WTC11 (cell line): ENCODE measurements at regions not wholly inside any gene's neighbourhood (a gene's known extent, or its start where the extent isn't known, plus 50 kb on each side); places are given as distances from the start of the nearest gene placed in this dataset.

Source experiments
- ATAC-seq: fragments of 200-7000 bp; cut with Tn5 transposase; 2 replicates; pipeline ENCODE4 v1.10.0; 2021; ENCODE audit warnings: mild to moderate bottlenecking, moderate library complexity
- CTCF ChIA-PET: fragments of 300-600 bp; sonication (Branson Sonifier 250); formaldehyde crosslinking; loops from one replicate; lab custom pipeline; 2021; ENCODE audit warnings: antibody characterized with exemption; lab: Charles Lee
- POLR2A ChIA-PET: fragments of 350-600 bp; sonication (Branson Sonifier 250); formaldehyde crosslinking; loops from one replicate; lab custom pipeline; 2021; ENCODE audit warnings: antibody characterized with exemption; lab: Charles Lee
- DNase-seq: peaks from one replicate; pipeline ENCODE4 v3.0.0; 2021; ENCODE audit warnings: low spot score
- H3K27ac Mint-ChIP-seq: 2 replicates; pipeline ENCODE4 v1.8.0; 2021; ENCODE audit warnings: mixed read lengths
- H3K27me3 Mint-ChIP-seq: 2 replicates; pipeline ENCODE4 v1.8.0; 2021; ENCODE audit warnings: low read depth, mild to moderate bottlenecking, moderate library complexity, mixed read lengths
- H3K36me3 Mint-ChIP-seq: 2 replicates; pipeline ENCODE4 v1.8.0; 2021; ENCODE audit warnings: mixed read lengths
- H3K4me1 Mint-ChIP-seq: 2 replicates; pipeline ENCODE4 v1.8.0; 2022; ENCODE audit warnings: mixed read lengths
- H3K4me3 Mint-ChIP-seq: 2 replicates; pipeline ENCODE4 v1.8.0; 2021; ENCODE audit warnings: mild to moderate bottlenecking, moderate library complexity, mixed read lengths
- H3K9me3 Mint-ChIP-seq: 2 replicates; pipeline ENCODE4 v1.8.0; 2021; ENCODE audit warnings: mixed read lengths
- ATF1 ChIP-seq: sonication (generic); formaldehyde crosslinking; IDR thresholded peaks from 2 replicates; pipeline ENCODE4 v1.8.1; 2023; ENCODE audit warnings: mild to moderate bottlenecking, moderate library complexity, missing genetic modification reagents
- CREM ChIP-seq: sonication (generic); formaldehyde crosslinking; IDR thresholded peaks from 2 replicates; pipeline ENCODE4 v1.8.1; 2022; ENCODE audit warnings: mild to moderate bottlenecking, missing genetic modification reagents, moderate library complexity
- EMX1 ChIP-seq: fragments of 250-450 bp; sonication (Bioruptor Pico); IDR thresholded peaks from 2 replicates; pipeline ENCODE4 v1.8.0; 2021; ENCODE audit warnings: mild to moderate bottlenecking
- FOXK1 ChIP-seq: sonication (generic); formaldehyde crosslinking; IDR thresholded peaks from 2 replicates; pipeline ENCODE4 v1.8.0; 2022; ENCODE audit warnings: mild to moderate bottlenecking, moderate library complexity, missing genetic modification reagents
- GABPB1 ChIP-seq: sonication (generic); formaldehyde crosslinking; IDR thresholded peaks from 2 replicates; pipeline ENCODE4 v1.8.1; 2023; ENCODE audit warnings: mild to moderate bottlenecking, missing genetic modification reagents
- JAZF1 ChIP-seq: fragments of 250-450 bp; sonication (Bioruptor Pico); IDR thresholded peaks from 2 replicates; pipeline ENCODE4 v1.9.0; 2021; ENCODE audit warnings: moderate library complexity, mild to moderate bottlenecking, inconsistent platforms
- MXD4 ChIP-seq: fragments of 250-450 bp; sonication (Bioruptor Pico); IDR thresholded peaks from 2 replicates; pipeline ENCODE4 v1.8.0; 2021; ENCODE audit warnings: mild to moderate bottlenecking, moderate library complexity, borderline replicate concordance
- OVOL2 ChIP-seq: fragments of 250-450 bp; sonication (Bioruptor Pico); IDR thresholded peaks from 2 replicates; pipeline ENCODE4 v1.9.0; 2021; ENCODE audit warnings: mild to moderate bottlenecking, borderline replicate concordance
- SMAD4 ChIP-seq: sonication (generic); formaldehyde crosslinking; IDR thresholded peaks from 2 replicates; pipeline ENCODE4 v1.8.0; 2022; ENCODE audit warnings: mild to moderate bottlenecking, missing genetic modification reagents
- TEAD1 ChIP-seq: sonication (generic); formaldehyde crosslinking; IDR thresholded peaks from 2 replicates; pipeline ENCODE4 v1.8.0; 2022; ENCODE audit warnings: mild to moderate bottlenecking, missing genetic modification reagents
- TEAD4 ChIP-seq: sonication (generic); formaldehyde crosslinking; IDR thresholded peaks from 2 replicates; pipeline ENCODE4 v1.8.0; 2022; ENCODE audit warnings: mild to moderate bottlenecking, missing genetic modification reagents
- ZBTB21 ChIP-seq: sonication (generic); formaldehyde crosslinking; IDR thresholded peaks from 2 replicates; pipeline ENCODE4 v1.8.1; 2023; ENCODE audit warnings: mild to moderate bottlenecking, missing genetic modification reagents, borderline replicate concordance
- ZNF232 ChIP-seq: sonication (generic); formaldehyde crosslinking; IDR thresholded peaks from 2 replicates; pipeline ENCODE4 v1.8.0; 2022; ENCODE audit warnings: mild to moderate bottlenecking, missing genetic modification reagents
- ZNF317 ChIP-seq: sonication (generic); formaldehyde crosslinking; IDR thresholded peaks from 2 replicates; pipeline ENCODE4 v1.8.1; 2023; ENCODE audit warnings: low read depth, mild to moderate bottlenecking, moderate library complexity, missing genetic modification reagents, borderline replicate concordance
- ZNF396 ChIP-seq: fragments of 250-450 bp; sonication (Bioruptor Pico); IDR thresholded peaks from 2 replicates; pipeline ENCODE4 v1.8.0; 2021; ENCODE audit warnings: mild to moderate bottlenecking, moderate library complexity, borderline replicate concordance
- TF ChIP-seq, protein P1 (sequence below): sonication (generic); formaldehyde crosslinking; IDR thresholded peaks from 2 replicates; pipeline ENCODE4 v1.8.0; 2022; ENCODE audit warnings: missing genetic modification reagents
- TF ChIP-seq, protein P2 (sequence below): fragments of 250-450 bp; sonication (Bioruptor Pico); conservative IDR thresholded peaks from 2 replicates; pipeline ENCODE4 v1.9.0; 2021; ENCODE audit warnings: mild to moderate bottlenecking
- TF ChIP-seq, protein P3 (sequence below): sonication (generic); formaldehyde crosslinking; IDR thresholded peaks from 2 replicates; pipeline ENCODE4 v1.8.1; 2022; ENCODE audit warnings: mild to moderate bottlenecking, missing genetic modification reagents, moderate library complexity, borderline replicate concordance
- TF ChIP-seq, protein P4 (sequence below): sonication (generic); formaldehyde crosslinking; IDR thresholded peaks from 2 replicates; pipeline ENCODE4 v1.8.1; 2023; ENCODE audit warnings: mild to moderate bottlenecking, missing genetic modification reagents, moderate library complexity
- TF ChIP-seq, protein P5 (sequence below): fragments of 250-450 bp; sonication (Bioruptor Pico); IDR thresholded peaks from 2 replicates; pipeline ENCODE4 v2.1.2; 2022; ENCODE audit warnings: mild to moderate bottlenecking, moderate library complexity
- TF ChIP-seq, protein P6 (sequence below): sonication (generic); formaldehyde crosslinking; IDR thresholded peaks from 2 replicates; pipeline ENCODE4 v1.8.0; 2023; ENCODE audit warnings: mild to moderate bottlenecking, missing genetic modification reagents
- TF ChIP-seq, protein P7 (sequence below): sonication (generic); formaldehyde crosslinking; IDR thresholded peaks from 2 replicates; pipeline ENCODE4 v1.8.1; 2023; ENCODE audit warnings: mild to moderate bottlenecking, missing genetic modification reagents, moderate library complexity
- TF ChIP-seq, protein P8 (sequence below): sonication (generic); formaldehyde crosslinking; IDR thresholded peaks from 2 replicates; pipeline ENCODE4 v1.8.1; 2023; ENCODE audit warnings: mild to moderate bottlenecking, missing genetic modification reagents

DNA sequence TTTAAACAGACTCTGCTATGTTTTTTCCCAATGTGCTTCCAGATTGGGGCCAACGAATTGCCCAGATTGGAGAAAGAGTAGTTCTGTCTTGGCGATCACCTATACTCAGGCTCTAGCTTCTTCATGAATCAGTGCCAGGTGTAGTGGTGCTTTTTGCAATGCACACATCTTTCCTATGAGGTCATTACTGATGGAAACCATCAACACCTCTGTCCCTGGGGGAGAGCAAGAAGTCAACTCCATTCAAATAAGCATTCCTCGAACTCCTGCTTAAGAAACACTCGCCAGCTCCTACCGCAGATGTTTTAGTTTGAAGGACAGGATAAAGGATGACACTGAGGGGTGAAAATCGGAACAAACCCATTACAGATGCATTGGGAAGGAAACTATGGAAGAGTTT lies 156.5 kb upstream of the DKK2 start (continued):
- TF ChIP-seq, protein P1, sequence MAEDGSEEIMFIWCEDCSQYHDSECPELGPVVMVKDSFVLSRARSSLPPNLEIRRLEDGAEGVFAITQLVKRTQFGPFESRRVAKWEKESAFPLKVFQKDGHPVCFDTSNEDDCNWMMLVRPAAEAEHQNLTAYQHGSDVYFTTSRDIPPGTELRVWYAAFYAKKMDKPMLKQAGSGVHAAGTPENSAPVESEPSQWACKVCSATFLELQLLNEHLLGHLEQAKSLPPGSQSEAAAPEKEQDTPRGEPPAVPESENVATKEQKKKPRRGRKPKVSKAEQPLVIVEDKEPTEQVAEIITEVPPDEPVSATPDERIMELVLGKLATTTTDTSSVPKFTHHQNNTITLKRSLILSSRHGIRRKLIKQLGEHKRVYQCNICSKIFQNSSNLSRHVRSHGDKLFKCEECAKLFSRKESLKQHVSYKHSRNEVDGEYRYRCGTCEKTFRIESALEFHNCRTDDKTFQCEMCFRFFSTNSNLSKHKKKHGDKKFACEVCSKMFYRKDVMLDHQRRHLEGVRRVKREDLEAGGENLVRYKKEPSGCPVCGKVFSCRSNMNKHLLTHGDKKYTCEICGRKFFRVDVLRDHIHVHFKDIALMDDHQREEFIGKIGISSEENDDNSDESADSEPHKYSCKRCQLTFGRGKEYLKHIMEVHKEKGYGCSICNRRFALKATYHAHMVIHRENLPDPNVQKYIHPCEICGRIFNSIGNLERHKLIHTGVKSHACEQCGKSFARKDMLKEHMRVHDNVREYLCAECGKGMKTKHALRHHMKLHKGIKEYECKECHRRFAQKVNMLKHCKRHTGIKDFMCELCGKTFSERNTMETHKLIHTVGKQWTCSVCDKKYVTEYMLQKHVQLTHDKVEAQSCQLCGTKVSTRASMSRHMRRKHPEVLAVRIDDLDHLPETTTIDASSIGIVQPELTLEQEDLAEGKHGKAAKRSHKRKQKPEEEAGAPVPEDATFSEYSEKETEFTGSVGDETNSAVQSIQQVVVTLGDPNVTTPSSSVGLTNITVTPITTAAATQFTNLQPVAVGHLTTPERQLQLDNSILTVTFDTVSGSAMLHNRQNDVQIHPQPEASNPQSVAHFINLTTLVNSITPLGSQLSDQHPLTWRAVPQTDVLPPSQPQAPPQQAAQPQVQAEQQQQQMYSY = no peak
- no peak for TF ChIP-seq OVOL2 (CRISPR knock-in tag)
- no peak for TF ChIP-seq FOXK1 (CRISPR knock-in tag)
- TF ChIP-seq, protein P2, sequence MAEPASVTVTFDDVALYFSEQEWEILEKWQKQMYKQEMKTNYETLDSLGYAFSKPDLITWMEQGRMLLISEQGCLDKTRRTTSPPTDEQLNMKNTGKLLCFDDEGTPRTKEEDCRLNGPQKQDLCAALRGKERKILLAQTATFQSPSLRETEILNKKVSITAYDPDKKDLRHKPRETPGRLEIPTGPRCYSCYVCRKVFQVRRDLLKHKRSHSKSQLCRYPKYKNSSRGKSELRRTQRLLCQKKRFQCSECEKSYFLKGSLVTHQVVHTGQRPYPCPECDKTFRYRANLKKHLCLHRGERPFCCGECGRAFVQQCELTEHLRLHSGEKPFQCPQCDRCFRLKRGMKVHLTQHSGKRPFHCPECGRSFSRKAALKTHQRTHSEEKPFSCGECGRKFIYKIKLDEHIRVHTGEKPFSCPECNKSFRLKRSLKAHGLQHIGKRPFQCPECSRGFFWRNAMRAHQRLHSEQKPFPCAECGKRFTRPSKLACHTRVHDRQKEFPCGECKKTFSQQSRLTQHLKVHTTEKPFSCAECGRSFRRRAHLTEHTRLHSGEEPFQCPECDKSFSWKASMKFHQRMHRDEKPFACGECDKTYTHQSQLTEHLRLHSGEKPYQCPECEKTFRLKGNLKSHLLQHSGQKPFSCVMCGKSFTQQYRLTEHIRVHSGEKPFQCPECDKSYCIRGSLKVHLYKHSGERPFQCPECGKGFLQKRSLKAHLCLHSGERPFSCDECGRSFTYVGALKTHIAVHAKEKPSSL (CRISPR knock-in tag) = no peak
- TF ChIP-seq ZNF396 = no peak
- TF ChIP-seq, protein P3, sequence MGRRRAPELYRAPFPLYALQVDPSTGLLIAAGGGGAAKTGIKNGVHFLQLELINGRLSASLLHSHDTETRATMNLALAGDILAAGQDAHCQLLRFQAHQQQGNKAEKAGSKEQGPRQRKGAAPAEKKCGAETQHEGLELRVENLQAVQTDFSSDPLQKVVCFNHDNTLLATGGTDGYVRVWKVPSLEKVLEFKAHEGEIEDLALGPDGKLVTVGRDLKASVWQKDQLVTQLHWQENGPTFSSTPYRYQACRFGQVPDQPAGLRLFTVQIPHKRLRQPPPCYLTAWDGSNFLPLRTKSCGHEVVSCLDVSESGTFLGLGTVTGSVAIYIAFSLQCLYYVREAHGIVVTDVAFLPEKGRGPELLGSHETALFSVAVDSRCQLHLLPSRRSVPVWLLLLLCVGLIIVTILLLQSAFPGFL (CRISPR knock-in tag) = no peak
- no peak for TF ChIP-seq ATF1 (CRISPR knock-in tag)
- TF ChIP-seq, protein P4, sequence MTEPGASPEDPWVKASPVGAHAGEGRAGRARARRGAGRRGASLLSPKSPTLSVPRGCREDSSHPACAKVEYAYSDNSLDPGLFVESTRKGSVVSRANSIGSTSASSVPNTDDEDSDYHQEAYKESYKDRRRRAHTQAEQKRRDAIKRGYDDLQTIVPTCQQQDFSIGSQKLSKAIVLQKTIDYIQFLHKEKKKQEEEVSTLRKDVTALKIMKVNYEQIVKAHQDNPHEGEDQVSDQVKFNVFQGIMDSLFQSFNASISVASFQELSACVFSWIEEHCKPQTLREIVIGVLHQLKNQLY = no peak
- TF ChIP-seq, protein P5, sequence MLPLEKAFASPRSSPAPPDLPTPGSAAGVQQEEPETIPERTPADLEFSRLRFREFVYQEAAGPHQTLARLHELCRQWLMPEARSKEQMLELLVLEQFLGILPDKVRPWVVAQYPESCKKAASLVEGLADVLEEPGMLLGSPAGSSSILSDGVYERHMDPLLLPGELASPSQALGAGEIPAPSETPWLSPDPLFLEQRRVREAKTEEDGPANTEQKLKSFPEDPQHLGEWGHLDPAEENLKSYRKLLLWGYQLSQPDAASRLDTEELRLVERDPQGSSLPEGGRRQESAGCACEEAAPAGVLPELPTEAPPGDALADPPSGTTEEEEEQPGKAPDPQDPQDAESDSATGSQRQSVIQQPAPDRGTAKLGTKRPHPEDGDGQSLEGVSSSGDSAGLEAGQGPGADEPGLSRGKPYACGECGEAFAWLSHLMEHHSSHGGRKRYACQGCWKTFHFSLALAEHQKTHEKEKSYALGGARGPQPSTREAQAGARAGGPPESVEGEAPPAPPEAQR (CRISPR knock-in tag) = no peak

DNA sequence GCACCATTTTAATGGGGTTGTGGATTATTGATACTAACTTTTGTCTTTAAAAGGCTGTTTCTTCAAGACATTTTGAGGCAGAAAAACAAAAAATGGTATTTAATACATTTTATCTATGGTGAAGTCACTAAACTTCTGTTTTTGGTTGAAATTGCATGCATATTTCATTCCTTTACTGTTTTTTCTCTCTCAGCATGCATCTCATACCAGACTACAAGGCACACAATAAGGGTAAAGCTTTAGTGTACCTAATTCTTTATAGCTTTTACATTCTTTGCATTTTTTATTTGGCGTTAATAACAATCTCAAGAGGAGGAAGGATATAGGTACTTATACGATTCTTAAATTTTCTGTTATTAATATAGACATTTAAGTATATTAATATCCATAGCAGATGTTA lies 151.0 kb upstream of the DKK2 start:
- ATAC-seq (no peak), DNase-seq (no peak)
- H3K4me3 Mint-ChIP-seq = no peak overlapping the region
- H3K36me3 Mint-ChIP-seq = no peaks in the 10 kb centered on the region
- H3K27me3 Mint-ChIP-seq = no peaks in the 10 kb centered on the region
- CTCF ChIA-PET = no interaction called here
- POLR2A ChIA-PET = no interaction called here
- H3K27ac Mint-ChIP-seq = no peak overlapping the region
- H3K4me1 Mint-ChIP-seq = no peaks in the 10 kb centered on the region
- H3K9me3 Mint-ChIP-seq = peaks cover 2% of the 10 kb centered on the region
- TF ChIP-seq EMX1 (CRISPR knock-in tag) = no peak
- TF ChIP-seq JAZF1 = no peak
- TF ChIP-seq SMAD4 = no peak
- no peak for TF ChIP-seq TEAD1 (CRISPR knock-in tag)
- TF ChIP-seq, protein P6, sequence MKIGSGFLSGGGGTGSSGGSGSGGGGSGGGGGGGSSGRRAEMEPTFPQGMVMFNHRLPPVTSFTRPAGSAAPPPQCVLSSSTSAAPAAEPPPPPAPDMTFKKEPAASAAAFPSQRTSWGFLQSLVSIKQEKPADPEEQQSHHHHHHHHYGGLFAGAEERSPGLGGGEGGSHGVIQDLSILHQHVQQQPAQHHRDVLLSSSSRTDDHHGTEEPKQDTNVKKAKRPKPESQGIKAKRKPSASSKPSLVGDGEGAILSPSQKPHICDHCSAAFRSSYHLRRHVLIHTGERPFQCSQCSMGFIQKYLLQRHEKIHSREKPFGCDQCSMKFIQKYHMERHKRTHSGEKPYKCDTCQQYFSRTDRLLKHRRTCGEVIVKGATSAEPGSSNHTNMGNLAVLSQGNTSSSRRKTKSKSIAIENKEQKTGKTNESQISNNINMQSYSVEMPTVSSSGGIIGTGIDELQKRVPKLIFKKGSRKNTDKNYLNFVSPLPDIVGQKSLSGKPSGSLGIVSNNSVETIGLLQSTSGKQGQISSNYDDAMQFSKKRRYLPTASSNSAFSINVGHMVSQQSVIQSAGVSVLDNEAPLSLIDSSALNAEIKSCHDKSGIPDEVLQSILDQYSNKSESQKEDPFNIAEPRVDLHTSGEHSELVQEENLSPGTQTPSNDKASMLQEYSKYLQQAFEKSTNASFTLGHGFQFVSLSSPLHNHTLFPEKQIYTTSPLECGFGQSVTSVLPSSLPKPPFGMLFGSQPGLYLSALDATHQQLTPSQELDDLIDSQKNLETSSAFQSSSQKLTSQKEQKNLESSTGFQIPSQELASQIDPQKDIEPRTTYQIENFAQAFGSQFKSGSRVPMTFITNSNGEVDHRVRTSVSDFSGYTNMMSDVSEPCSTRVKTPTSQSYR (CRISPR knock-in tag) = no peak
- TF ChIP-seq, protein P7, sequence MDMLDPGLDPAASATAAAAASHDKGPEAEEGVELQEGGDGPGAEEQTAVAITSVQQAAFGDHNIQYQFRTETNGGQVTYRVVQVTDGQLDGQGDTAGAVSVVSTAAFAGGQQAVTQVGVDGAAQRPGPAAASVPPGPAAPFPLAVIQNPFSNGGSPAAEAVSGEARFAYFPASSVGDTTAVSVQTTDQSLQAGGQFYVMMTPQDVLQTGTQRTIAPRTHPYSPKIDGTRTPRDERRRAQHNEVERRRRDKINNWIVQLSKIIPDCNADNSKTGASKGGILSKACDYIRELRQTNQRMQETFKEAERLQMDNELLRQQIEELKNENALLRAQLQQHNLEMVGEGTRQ = no peak
- TF ChIP-seq GABPB1 (CRISPR knock-in tag) = no peak
- no peak for TF ChIP-seq CREM (CRISPR knock-in tag)
- no peak for TF ChIP-seq ZNF396
- TF ChIP-seq ZNF232 (CRISPR knock-in tag) = no peak
- TF ChIP-seq, protein P8, sequence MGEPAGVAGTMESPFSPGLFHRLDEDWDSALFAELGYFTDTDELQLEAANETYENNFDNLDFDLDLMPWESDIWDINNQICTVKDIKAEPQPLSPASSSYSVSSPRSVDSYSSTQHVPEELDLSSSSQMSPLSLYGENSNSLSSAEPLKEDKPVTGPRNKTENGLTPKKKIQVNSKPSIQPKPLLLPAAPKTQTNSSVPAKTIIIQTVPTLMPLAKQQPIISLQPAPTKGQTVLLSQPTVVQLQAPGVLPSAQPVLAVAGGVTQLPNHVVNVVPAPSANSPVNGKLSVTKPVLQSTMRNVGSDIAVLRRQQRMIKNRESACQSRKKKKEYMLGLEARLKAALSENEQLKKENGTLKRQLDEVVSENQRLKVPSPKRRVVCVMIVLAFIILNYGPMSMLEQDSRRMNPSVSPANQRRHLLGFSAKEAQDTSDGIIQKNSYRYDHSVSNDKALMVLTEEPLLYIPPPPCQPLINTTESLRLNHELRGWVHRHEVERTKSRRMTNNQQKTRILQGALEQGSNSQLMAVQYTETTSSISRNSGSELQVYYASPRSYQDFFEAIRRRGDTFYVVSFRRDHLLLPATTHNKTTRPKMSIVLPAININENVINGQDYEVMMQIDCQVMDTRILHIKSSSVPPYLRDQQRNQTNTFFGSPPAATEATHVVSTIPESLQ (CRISPR knock-in tag) = no peak
- TF ChIP-seq MXD4 = no peak
- no peak for TF ChIP-seq ZNF317 (CRISPR knock-in tag)
- no peak for TF ChIP-seq TEAD4 (CRISPR knock-in tag)
- TF ChIP-seq ZBTB21 (CRISPR knock-in tag) = no peak
